Right lobe of liver (tissue), 4 donors: ENCODE measurements at regions not wholly inside any gene's neighbourhood (a gene's known extent, or its start where the extent isn't known, plus 50 kb on each side); places are given as distances from the start of the nearest gene placed in this dataset.

ENCODE experiments used
- CTCF ChIP-seq, 4 donors: fragments of 200-600 bp in 3 of 4; fragments of 450-650 bp in 1 of 4; IDR thresholded peaks; one replicate each; pipeline versions ENCODE4 v1.5.1 to v1.8.0; 2016 to 2022; ENCODE audit warnings: antibody characterized with exemption in 4 of 4, mild to moderate bottlenecking in 2 of 4
- POLR2A ChIP-seq: fragments of 450-650 bp; IDR thresholded peaks from one replicate; pipeline ENCODE4 v1.6.1; 2017; ENCODE audit warnings: antibody characterized with exemption, mild to moderate bottlenecking
- donor health status: DM: no; HTN: no; CAD: no.
- donor health status: DM: no; HTN: no; CAD: no.
- donor health status: DM: no; HTN: yes; CAD: no.

DNA sequence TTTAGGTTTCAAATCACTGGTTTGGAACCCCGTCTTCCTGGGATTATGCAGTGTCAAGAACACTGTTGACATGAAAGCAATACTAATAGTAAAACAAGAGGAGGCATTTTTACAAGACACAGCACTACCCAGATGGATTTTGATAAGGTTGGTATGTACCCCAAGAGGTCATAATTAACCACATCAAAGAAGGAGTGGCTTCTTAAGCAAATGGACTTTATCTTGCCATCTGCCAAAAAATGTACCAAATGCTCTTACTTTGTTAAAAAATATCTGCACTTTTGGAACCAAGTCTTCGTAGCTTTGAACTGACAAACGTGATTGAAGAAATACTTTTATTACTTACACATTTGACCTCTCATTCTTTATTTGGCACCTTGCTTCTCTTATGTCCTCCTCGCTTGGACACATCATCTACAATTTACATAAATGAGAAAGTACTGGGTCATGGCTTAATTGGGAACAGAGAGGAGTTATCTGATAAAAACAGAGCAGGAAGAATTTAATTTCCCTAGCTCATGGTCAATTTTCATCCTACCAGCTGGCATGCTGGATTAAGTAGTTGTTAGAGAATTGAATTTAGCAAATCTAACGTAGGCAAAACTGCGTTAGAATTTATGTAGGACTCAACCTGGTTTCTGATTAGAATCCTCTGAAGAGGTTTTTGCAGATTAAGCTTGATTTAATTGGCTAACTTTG lies 54.5 kb upstream of the PRICKLE1 start:
- TF ChIP-seq CTCF (IDR thresholded peaks at IDR 0.05) (no peak), POLR2A (no peak)
